Neural crest cell (in vitro differentiated cells): ENCODE measurements at regions not wholly inside any gene's neighbourhood (a gene's known extent, or its start where the extent isn't known, plus 50 kb on each side); places are given as distances from the start of the nearest gene placed in this dataset.

Experiments
- DNase-seq: peaks from one replicate; pipeline ENCODE4 v3.0.0; 2021; ENCODE audit warnings: low read depth, mixed read lengths, low spot score
- H3K27ac Mint-ChIP-seq: one replicate; pipeline ENCODE4 v1.8.0; 2021; ENCODE audit warnings: mild to moderate bottlenecking, mixed read lengths; ENCODE audit not compliant: unreplicated experiment
- H3K27me3 Mint-ChIP-seq: 2 replicates; pipeline ENCODE4 v1.8.0; 2021; ENCODE audit warnings: low read depth, mild to moderate bottlenecking, mixed read lengths
- H3K36me3 Mint-ChIP-seq: 2 replicates; pipeline ENCODE4 v1.8.0; 2021; ENCODE audit warnings: low read depth, mild to moderate bottlenecking, mixed read lengths
- H3K4me1 Mint-ChIP-seq: 2 replicates; pipeline ENCODE4 v1.8.0; 2021; ENCODE audit warnings: mixed read lengths
- H3K4me3 Mint-ChIP-seq: one replicate; pipeline ENCODE4 v1.8.0; 2021; ENCODE audit warnings: mild to moderate bottlenecking, mixed read lengths
- H3K9me3 Mint-ChIP-seq: 2 replicates; pipeline ENCODE4 v1.8.0; 2021; ENCODE audit warnings: mixed read lengths
- TF ChIP-seq, protein P1 (sequence below): fragments of 200-600 bp; sonication (generic); conservative IDR thresholded peaks from 2 replicates; pipeline ENCODE4 v1.5.0; 2021; ENCODE audit warnings: antibody characterized with exemption, mild to moderate bottlenecking

DNA sequence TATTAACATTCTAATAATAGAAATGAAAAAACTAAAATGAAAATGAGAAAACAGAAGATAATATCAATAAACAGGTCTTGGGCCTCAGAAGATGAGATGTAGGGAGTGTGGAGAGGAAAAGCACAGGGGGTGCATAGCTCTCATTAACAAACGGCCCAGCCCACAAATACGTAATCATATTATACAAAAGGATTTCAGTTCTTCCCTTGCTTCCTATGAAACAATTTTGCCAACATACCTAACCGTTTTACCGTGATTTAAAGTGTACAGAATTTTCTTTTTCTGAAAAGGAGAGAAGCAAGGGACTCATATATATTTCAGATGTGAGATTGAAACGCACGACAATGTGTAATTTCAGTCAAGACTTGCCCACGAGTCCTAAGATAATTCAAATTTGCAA lies 136.0 kb downstream of the HFE start:
- TF ChIP-seq, protein P1, sequence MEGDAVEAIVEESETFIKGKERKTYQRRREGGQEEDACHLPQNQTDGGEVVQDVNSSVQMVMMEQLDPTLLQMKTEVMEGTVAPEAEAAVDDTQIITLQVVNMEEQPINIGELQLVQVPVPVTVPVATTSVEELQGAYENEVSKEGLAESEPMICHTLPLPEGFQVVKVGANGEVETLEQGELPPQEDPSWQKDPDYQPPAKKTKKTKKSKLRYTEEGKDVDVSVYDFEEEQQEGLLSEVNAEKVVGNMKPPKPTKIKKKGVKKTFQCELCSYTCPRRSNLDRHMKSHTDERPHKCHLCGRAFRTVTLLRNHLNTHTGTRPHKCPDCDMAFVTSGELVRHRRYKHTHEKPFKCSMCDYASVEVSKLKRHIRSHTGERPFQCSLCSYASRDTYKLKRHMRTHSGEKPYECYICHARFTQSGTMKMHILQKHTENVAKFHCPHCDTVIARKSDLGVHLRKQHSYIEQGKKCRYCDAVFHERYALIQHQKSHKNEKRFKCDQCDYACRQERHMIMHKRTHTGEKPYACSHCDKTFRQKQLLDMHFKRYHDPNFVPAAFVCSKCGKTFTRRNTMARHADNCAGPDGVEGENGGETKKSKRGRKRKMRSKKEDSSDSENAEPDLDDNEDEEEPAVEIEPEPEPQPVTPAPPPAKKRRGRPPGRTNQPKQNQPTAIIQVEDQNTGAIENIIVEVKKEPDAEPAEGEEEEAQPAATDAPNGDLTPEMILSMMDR: no peak
- peaks cover 27% of the 10 kb centered on the region for H3K4me1 Mint-ChIP-seq
- no peak for DNase-seq
- H3K36me3 Mint-ChIP-seq: no peaks in the 10 kb centered on the region
- no peaks in the 10 kb centered on the region for H3K9me3 Mint-ChIP-seq
- H3K27ac Mint-ChIP-seq: no peak overlapping the region
- no peaks in the 10 kb centered on the region for H3K27me3 Mint-ChIP-seq
- H3K4me3 Mint-ChIP-seq: no peak overlapping the region

DNA sequence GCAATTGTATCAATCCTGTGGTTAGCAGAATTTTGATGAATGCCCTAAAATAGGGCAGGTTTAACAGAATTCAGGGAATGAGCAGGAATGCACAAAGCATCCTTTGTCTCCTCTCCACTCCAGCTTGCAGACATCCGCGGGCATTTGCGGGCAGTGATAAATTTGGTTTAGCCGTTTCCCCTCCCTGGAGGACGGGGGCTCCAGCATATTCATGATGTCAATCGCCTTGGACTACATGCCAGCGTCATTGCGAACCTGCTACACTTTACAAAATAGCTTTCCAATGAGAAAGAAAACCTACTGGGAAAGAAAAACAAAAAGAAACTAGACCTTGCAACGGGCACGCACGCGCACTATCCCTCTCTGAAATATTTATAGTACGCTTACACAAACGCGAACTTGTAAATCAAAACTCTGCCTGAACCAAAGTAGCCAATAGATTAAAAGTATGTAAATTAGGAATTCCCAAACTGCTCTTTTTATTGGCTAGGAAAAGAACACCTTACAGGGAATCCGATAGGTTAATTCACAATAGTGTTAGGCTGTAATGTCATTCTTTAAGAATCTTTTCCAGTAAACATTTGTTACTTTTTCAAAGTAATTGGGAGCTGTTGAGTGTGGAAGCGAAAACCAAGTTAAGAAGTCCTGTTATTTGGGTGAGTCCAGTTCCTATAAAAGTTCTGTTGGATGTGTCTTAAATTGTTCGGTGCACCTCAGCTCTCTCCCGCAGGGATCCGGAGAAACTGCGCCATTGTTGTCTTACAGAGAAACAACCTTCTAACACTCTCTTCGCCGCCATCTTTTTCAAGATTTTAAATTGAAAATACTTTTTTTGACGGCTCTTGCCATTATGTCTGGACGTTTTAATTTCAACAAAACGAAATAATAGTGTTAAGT lies 136.7 kb downstream of the HFE start:
- peak; percentile 57 for DNase-seq
- H3K4me1 Mint-ChIP-seq: peaks cover 23% of the 10 kb centered on the region
- H3K9me3 Mint-ChIP-seq: no peaks in the 10 kb centered on the region
- no peaks in the 10 kb centered on the region for H3K27me3 Mint-ChIP-seq
- TF ChIP-seq, protein P1: no peak
- H3K27ac Mint-ChIP-seq: no peak overlapping the region
- H3K4me3 Mint-ChIP-seq: no peak overlapping the region
- H3K36me3 Mint-ChIP-seq: no peaks in the 10 kb centered on the region

DNA sequence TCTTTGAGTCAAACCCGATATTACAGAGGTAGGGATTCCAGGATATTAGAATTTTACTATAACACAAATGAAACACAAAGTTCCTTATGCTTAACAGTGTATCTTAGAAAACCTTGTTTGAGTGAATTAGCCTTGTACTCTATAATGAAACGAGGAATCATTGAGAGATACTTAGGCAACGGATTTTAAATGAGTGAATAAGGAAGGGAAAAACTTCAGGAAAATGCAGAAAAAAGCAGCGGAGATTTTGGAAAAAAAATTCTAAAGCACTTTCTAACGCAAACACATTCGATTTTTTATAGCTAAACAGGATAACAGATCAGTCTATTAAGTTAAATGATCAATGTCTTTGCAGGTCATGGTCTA lies 137.3 kb downstream of the HFE start:
- no peak for DNase-seq
- no peaks in the 10 kb centered on the region for H3K9me3 Mint-ChIP-seq
- peaks cover 20% of the 10 kb centered on the region for H3K4me1 Mint-ChIP-seq
- H3K27ac Mint-ChIP-seq: no peak overlapping the region
- TF ChIP-seq, protein P1: no peak
- H3K36me3 Mint-ChIP-seq: no peaks in the 10 kb centered on the region
- H3K4me3 Mint-ChIP-seq: no peak overlapping the region
- no peaks in the 10 kb centered on the region for H3K27me3 Mint-ChIP-seq

DNA sequence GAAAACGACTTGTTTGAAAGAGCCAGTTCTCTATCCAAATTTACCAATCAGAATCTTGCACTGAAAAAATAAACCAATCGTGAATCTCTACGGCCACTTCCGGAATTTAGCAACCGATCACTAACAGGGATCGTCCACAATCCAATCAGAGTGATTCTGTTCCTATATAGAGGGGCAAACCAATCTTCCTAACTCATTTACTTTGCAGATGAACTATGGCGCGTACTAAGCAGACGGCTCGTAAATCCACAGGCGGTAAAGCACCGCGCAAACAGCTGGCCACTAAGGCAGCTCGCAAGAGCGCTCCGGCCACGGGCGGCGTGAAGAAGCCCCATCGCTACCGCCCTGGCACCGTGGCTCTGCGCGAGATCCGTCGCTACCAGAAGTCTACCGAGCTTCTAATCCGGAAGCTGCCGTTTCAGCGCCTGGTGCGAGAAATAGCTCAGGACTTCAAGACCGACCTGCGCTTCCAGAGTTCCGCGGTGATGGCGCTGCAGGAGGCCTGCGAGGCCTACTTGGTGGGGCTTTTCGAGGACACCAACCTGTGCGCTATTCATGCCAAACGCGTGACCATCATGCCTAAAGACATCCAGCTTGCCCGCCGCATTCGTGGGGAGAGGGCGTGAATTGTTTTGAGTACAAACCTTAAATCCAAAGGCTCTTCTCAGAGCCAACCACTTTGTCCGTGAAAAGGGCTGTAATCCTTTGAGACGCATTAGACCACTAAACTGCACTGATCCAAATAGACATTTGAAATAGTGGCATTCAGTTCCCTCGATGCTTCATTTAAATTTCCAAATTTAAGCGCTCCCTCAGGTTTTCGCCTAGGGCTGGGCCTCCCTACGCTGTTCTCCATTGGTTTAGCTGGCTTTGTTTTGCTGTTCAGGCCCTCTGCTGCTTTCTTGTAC lies 138.0 kb downstream of the HFE start:
- H3K4me1 Mint-ChIP-seq: peaks cover 13% of the 10 kb centered on the region
- H3K36me3 Mint-ChIP-seq: no peaks in the 10 kb centered on the region
- peak; percentile 49 for DNase-seq
- no peaks in the 10 kb centered on the region for H3K27me3 Mint-ChIP-seq
- H3K9me3 Mint-ChIP-seq: no peaks in the 10 kb centered on the region
- TF ChIP-seq, protein P1: peak; percentile 55
- H3K4me3 Mint-ChIP-seq: no peak overlapping the region
- H3K27ac Mint-ChIP-seq: no peak overlapping the region

DNA sequence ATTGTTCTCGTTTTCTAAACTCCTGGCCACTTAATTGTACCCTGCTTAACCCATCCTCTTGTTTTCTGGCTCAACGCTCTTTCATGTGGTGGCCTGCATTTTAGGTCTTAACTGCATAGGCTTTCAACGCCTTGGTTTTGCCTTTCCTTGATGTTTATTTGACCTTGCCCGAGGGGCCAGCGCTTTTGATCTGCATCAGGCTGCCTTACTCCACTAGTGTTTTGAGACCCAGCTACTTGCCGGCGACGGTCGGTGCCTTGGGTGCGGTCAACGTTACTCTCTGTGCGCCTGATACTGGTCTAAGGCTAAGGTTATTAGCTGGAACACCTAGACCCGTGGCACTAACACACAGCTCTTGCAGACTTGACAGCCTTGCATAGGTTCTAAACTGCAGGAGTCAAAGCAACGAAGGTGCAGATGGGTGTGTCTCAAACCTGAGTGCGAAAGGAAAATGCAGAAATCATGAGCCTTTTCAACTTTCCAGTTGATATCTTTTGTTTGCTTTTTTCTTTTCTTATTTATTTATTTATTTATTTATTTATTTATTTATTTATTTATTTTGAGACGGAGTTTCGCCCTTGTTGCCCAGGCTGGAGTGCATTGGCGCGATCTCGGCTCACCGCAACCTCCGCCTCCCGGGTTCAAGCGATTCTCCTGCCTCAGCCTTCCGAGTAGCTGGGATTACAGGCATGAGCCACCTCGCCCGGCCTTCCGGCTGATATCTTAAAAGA lies 138.8 kb downstream of the HFE start:
- no peaks in the 10 kb centered on the region for H3K27me3 Mint-ChIP-seq
- no peaks in the 10 kb centered on the region for H3K36me3 Mint-ChIP-seq
- H3K9me3 Mint-ChIP-seq: no peaks in the 10 kb centered on the region
- TF ChIP-seq, protein P1: no peak
- DNase-seq: no peak
- H3K4me3 Mint-ChIP-seq: peak overlapping the region; percentile 91
- peaks cover 8% of the 10 kb centered on the region for H3K4me1 Mint-ChIP-seq
- H3K27ac Mint-ChIP-seq: no peak overlapping the region
